B cell (primary cell): ENCODE measurements at regions not wholly inside any gene's neighbourhood (a gene's known extent, or its start where the extent isn't known, plus 50 kb on each side); places are given as distances from the start of the nearest gene placed in this dataset.

Experiments used
- CTCF ChIP-seq: fragments of 200-600 bp; IDR thresholded peaks from one replicate; pipeline ENCODE4 v1.8.0; 2022; ENCODE audit warnings: antibody characterized with exemption, mild to moderate bottlenecking
- EZH2 ChIP-seq: IDR thresholded peaks from 2 replicates; pipeline ENCODE4 v1.6.1; 2012; ENCODE audit warnings: borderline replicate concordance, low read depth, mild to moderate bottlenecking, moderate library complexity, low read length; ENCODE audit not compliant: insufficient read depth, poor library complexity, severe bottlenecking

GRCh38 chrX:88613338-88613737 lies 133.7 kb upstream of the CPXCR1 start:
- no peak for TF ChIP-seq CTCF
- no peak for TF ChIP-seq EZH2
